Stomach (tissue), 8 donors: ENCODE measurements at regions not wholly inside any gene's neighbourhood (a gene's known extent, or its start where the extent isn't known, plus 50 kb on each side); places are given as distances from the start of the nearest gene placed in this dataset.

Experiments
- DNase-seq, 2 donors: peaks; one replicate each; pipeline versions ENCODE4 v3.0.0 to v3.0.0-alpha.2; 2013 to 2019
- H3K27ac ChIP-seq, 5 donors: fragments of 200-600 bp in 4 of 5; sonication (generic) in 4 of 5; one replicate each; pipeline ENCODE4 v1.5.1; 2013 to 2019; ENCODE audit warnings: mild to moderate bottlenecking in 1 of 5, moderate library complexity in 1 of 5
- H3K27me3 ChIP-seq, 3 donors: fragments of 200-600 bp; sonication (generic); one replicate each; pipeline ENCODE4 v1.5.1; 2017 to 2019; ENCODE audit warnings: mixed run types in 1 of 3
- H3K36me3 ChIP-seq, 4 donors: fragments of 200-600 bp; sonication (generic); 1 replicate in 3 of 4; 2 replicates in 1 of 4; pipeline ENCODE4 v1.5.1; 2016 to 2019
- H3K4me1 ChIP-seq, 4 donors: fragments of 200-600 bp; sonication (generic); one replicate each; pipeline ENCODE4 v1.5.1; 2016 to 2019
- H3K4me3 ChIP-seq, 4 donors: fragments of 200-600 bp; sonication (generic) in 3 of 4; one replicate each; pipeline ENCODE4 v1.5.1; 2016 to 2019; ENCODE audit warnings: mild to moderate bottlenecking in 1 of 4
- H3K9me3 ChIP-seq, 4 donors: fragments of 200-600 bp; sonication (generic); one replicate each; pipeline ENCODE4 v1.5.1; 2016 to 2019
- EP300 ChIP-seq: sonication (generic); formaldehyde crosslinking; IDR thresholded peaks from one replicate; pipeline ENCODE4 v1.6.1; 2017; ENCODE audit warnings: antibody characterized with exemption
- POLR2A ChIP-seq, 4 donors: fragments of 450-650 bp; IDR thresholded peaks; one replicate each; pipeline ENCODE4 v1.6.1; 2016; ENCODE audit warnings: antibody characterized with exemption in 4 of 4, control low read depth in 2 of 4, mild to moderate bottlenecking in 1 of 4, moderate library complexity in 1 of 4
- POLR2AphosphoS5 ChIP-seq, 3 donors: sonication (generic); formaldehyde crosslinking; IDR thresholded peaks; one replicate each; pipeline ENCODE4 v1.6.1; 2016; ENCODE audit warnings: antibody characterized with exemption in 3 of 3
- WGBS, 5 donors: extraction: QIAGEN DNeasy Blood & Tissue Kit in 3 of 5; methylation state at CpG; one replicate each; pipeline versions ENCODE4 v1.1.5 to v1.1.7; 2013 to 2018; 5-methylcytosine and 5-hydroxymethylcytosine counted together
- intact Hi-C: fragments of 100-400 bp; cut with DNase I; formaldehyde crosslinking; loops from one replicate; pipeline ENCODE4 v1.15.1; 2023; ENCODE audit warnings: low total_unique reads
- TF ChIP-seq, protein P1 (sequence below), 7 experiments: fragments of 450-650 bp in 4 of 7; fragments of 200-600 bp in 3 of 7; sonication (generic) in 3 of 7; IDR thresholded peaks; one replicate each; pipeline ENCODE4 v1.5.1; 2016 to 2019; ENCODE audit warnings: antibody characterized with exemption in 7 of 7, control low read depth in 2 of 7, mild to moderate bottlenecking in 1 of 7
- donor health status: healthy with polysubstance abuse.
- donor health status: Bipolar disorder and iron deficiency.
- donor health status: healthy.

DNA sequence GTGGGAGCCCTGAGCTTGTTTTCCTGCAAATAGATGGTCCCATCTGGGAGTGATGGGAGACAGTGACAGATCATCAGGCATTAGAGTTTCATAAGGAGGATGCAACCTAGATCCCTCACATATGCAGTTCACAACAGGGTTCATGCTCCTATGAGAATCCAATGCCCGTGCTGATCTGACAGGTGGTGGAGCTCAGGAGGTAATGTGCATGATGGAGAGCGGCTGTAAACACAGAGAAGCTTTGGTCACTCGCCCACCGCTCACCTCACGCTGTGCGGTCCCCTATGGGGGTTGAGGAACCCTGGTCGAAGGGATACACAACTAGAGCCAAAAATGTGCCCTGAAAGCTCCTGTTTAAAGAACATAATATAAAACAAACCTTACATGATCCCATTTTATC, 88.5 kb upstream of the CREB5 start:
- intact Hi-C loops = no loop called here
- no peak for TF ChIP-seq POLR2AphosphoS5 (IDR thresholded peaks at IDR 0.05)
- no peak for TF ChIP-seq EP300
- TF ChIP-seq POLR2A (IDR thresholded peaks at IDR 0.05) = no peak
- TF ChIP-seq, protein P1, sequence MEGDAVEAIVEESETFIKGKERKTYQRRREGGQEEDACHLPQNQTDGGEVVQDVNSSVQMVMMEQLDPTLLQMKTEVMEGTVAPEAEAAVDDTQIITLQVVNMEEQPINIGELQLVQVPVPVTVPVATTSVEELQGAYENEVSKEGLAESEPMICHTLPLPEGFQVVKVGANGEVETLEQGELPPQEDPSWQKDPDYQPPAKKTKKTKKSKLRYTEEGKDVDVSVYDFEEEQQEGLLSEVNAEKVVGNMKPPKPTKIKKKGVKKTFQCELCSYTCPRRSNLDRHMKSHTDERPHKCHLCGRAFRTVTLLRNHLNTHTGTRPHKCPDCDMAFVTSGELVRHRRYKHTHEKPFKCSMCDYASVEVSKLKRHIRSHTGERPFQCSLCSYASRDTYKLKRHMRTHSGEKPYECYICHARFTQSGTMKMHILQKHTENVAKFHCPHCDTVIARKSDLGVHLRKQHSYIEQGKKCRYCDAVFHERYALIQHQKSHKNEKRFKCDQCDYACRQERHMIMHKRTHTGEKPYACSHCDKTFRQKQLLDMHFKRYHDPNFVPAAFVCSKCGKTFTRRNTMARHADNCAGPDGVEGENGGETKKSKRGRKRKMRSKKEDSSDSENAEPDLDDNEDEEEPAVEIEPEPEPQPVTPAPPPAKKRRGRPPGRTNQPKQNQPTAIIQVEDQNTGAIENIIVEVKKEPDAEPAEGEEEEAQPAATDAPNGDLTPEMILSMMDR (IDR thresholded peaks at IDR 0.05) = no peak
- Histone ChIP-seq H3K36me3 (no peaks in the 10 kb centered on the region), H3K4me1 (no peaks in the 10 kb centered on the region), H3K4me3 (no peak overlapping the region), H3K27ac (no peak overlapping the region), H3K9me3 (no peaks in the 10 kb centered on the region), H3K27me3 (peaks cover 0 to 8% (median 0%) of the 10 kb centered on the region in 3 donors)
- WGBS, 5 donors = 70 to 91% (median 86%) methylated on average over 7 of the region's 7 CpGs
- no peak for DNase-seq

DNA sequence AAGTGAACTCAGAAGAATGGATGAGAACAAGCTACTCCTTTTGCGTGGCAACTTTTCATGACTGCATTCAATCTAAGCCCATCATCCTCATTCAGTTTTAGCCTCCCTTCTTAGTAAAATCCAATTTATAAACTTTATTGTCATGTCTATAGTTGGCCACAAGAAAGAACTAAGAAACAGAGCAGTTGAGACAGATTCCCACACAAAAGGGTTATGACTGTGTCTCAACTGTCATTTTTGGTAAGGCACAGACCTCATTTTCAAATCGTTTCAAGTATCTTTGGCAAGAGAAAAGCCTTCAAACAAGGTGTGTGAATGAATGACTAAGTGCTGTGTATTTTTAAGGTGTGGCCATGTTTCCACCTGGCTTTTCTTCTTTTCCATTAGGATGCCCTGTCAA, 84.2 kb upstream of the CREB5 start:
- H3K36me3 ChIP-seq = no peaks in the 10 kb centered on the region
- DNase-seq = no peak
- H3K27me3 ChIP-seq = peaks cover 0 to 8% (median 0%) of the 10 kb centered on the region in 3 donors
- H3K4me1 ChIP-seq = peaks cover 0 to 4% (median 0%) of the 10 kb centered on the region in 4 donors
- WGBS, 5 donors = 47 to 57% (median 55%) methylated on average over 2 of the region's 2 CpGs
- TF ChIP-seq POLR2A (IDR thresholded peaks at IDR 0.05) (no peak), EP300 (no peak), POLR2AphosphoS5 (IDR thresholded peaks at IDR 0.05) (no peak)
- TF ChIP-seq, protein P1 (IDR thresholded peaks at IDR 0.05) = no peak
- intact Hi-C loops = no loop called here
- no peak overlapping the region for H3K27ac ChIP-seq
- H3K4me3 ChIP-seq = no peak overlapping the region
- no peaks in the 10 kb centered on the region for H3K9me3 ChIP-seq

DNA sequence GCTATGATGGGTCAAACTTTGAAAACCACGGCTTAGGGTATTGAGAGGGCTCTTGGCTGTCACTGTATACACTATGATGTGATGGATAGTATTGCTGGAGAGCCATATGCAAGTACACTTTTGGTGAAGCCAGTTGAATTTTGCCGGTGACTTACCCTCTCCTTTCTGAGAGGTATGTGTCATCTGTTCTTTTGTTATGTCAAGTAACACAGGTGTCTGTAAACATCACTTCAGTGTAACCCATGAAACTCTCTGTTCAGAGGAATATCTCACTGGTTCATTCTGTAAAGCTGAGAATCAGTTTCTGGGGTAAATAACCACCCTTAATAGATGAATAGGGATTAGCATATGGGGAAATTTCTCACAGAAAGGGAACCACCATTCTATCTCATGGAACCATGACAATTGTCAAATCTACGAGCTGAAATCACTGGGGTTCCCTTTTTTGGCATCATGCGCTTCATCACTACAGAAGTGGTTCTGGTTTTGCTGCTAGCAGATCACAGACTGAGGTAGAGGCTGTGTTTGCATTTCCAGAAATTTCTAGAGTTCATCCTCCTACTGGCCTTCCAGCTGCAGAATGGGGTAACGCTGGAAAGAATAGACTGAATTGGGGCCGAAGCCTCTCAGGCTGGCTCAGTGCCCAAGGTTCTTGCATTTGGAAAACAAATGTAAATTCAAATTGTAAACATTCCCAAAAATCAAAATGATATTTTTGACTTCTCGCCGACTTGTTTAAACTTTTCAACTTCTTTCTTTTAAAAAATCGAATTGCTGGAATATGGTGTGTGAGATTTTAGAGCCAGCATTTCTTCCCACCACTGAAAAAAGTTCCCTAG, 83.3 kb upstream of the CREB5 start:
- WGBS, 5 donors = 75 to 84% (median 83%) methylated on average over 9 of the region's 9 CpGs
- no peaks in the 10 kb centered on the region for H3K36me3 ChIP-seq
- no peak overlapping the region for H3K27ac ChIP-seq
- peaks cover 0 to 4% (median 0%) of the 10 kb centered on the region in 4 donors for H3K4me1 ChIP-seq
- no peak for DNase-seq
- peaks cover 0 to 6% (median 0%) of the 10 kb centered on the region in 4 donors for H3K9me3 ChIP-seq
- H3K27me3 ChIP-seq = peaks cover 0 to 4% (median 0%) of the 10 kb centered on the region in 3 donors
- intact Hi-C loops = no loop called here
- no peak overlapping the region for H3K4me3 ChIP-seq
- TF ChIP-seq POLR2AphosphoS5 (IDR thresholded peaks at IDR 0.05) (no peak), EP300 (no peak), POLR2A (IDR thresholded peaks at IDR 0.05) (no peak)
- TF ChIP-seq, protein P1 (IDR thresholded peaks at IDR 0.05) = no peak

DNA sequence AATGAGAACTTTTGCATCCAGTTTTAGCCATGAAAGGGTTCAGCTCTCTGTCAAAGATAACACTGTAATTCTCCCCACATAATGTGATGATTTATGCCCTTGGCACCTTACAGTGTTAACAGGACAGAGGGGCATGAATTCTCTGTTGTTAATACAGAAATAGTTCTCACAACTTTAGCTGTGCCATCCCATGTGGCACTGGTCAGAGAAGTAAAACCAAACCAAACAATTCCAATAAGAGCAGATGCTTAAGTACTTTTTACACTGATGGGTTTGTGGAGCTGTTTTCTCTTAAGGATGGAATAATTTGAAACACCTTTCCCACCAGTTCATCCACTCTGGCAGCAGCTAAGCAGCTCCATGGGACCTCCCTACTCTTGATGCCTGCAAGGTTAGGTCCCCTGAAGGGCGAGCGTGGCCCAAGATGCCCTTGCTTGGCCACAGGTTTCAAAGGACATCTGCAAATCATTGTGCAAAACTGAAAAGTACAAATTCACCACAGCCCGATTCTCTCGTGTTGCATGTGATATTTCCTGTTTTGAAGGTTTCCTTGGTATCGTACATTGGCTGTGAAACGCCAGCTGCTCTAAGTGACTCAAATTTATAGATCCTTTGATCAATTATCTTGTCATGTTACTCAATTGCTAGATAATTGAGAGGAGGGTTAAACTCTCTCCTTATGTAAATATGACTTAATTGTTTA, 82.5 kb upstream of the CREB5 start:
- no peaks in the 10 kb centered on the region for H3K36me3 ChIP-seq
- peak in 1 of 2 donors; percentile 53 for DNase-seq
- TF ChIP-seq EP300 (no peak), POLR2A (IDR thresholded peaks at IDR 0.05) (no peak), POLR2AphosphoS5 (IDR thresholded peaks at IDR 0.05) (no peak)
- TF ChIP-seq, protein P1 (IDR thresholded peaks at IDR 0.05) = no peak
- no peak overlapping the region for H3K27ac ChIP-seq
- 42 to 67% (median 55%) methylated on average over 6 of the region's 6 CpGs for WGBS, 5 donors
- peaks cover 0 to 14% (median 2%) of the 10 kb centered on the region in 4 donors for H3K9me3 ChIP-seq
- no peak overlapping the region for H3K4me3 ChIP-seq
- intact Hi-C loops = no loop called here
- no peaks in the 10 kb centered on the region for H3K27me3 ChIP-seq
- H3K4me1 ChIP-seq = peaks cover 0 to 4% (median 0%) of the 10 kb centered on the region in 4 donors
